ENCODE measurements at regions not wholly inside any gene's neighbourhood (a gene's known extent, or its start where the extent isn't known, plus 50 kb on each side); places are given as distances from the start of the nearest gene placed in this dataset.

- TF ChIP-seq POLR2A (IDR thresholded peaks at IDR 0.05) = no peak
- no peak for TF ChIP-seq CTCF (IDR thresholded peaks at IDR 0.05 in 8 of 11, conservative IDR thresholded peaks at IDR 0.05 in 3 of 11)
These were observed 133.7 kb downstream of the LY86 start for GRCh38 chr6:6722195-6722594.
